Mesenchymal stem cell (in vitro differentiated cells and primary cell): ENCODE measurements at regions not wholly inside any gene's neighbourhood (a gene's known extent, or its start where the extent isn't known, plus 50 kb on each side); places are given as distances from the start of the nearest gene placed in this dataset.

Source experiments
- DNase-seq: peaks from one replicate; pipeline ENCODE4 v3.0.0-alpha.2; 2013
- H2AFZ ChIP-seq: one replicate; pipeline ENCODE4 v1.6.1; 2013; ENCODE audit warnings: low read depth, mild to moderate bottlenecking, control low read depth, inconsistent platforms, low read length, moderate library complexity
- H2AK5ac ChIP-seq: 2 replicates; pipeline ENCODE4 v1.6.1; 2013; ENCODE audit warnings: low read length, moderate library complexity, mild to moderate bottlenecking, inconsistent platforms; ENCODE audit not compliant: severe bottlenecking
- H2BK120ac ChIP-seq: one replicate; pipeline ENCODE4 v1.6.1; 2013; ENCODE audit warnings: low read depth, mild to moderate bottlenecking, inconsistent platforms, low read length, moderate library complexity
- H2BK12ac ChIP-seq, 2 experiments: one replicate each; pipeline ENCODE4 v1.6.1; 2013; ENCODE audit warnings: inconsistent platforms in 2 of 2, low read length in 2 of 2, mild to moderate bottlenecking in 2 of 2, moderate library complexity in 2 of 2, control low read depth in 1 of 2
- H2BK15ac ChIP-seq: one replicate; pipeline ENCODE4 v1.6.1; 2013; ENCODE audit warnings: mild to moderate bottlenecking, low read depth, inconsistent platforms; ENCODE audit not compliant: poor library complexity, severe bottlenecking
- H2BK5ac ChIP-seq: 2 replicates; pipeline ENCODE4 v1.6.1; 2013; ENCODE audit warnings: low read depth, mild to moderate bottlenecking, low read length, control low read depth, inconsistent platforms; ENCODE audit not compliant: poor library complexity, severe bottlenecking
- H3K14ac ChIP-seq, 2 experiments: one replicate each; pipeline ENCODE4 v1.6.1; 2013; ENCODE audit warnings: inconsistent platforms in 2 of 2, low read length in 2 of 2, control low read depth in 1 of 2, mild to moderate bottlenecking in 1 of 2, moderate library complexity in 1 of 2
- H3K18ac ChIP-seq, 2 experiments: one replicate each; pipeline ENCODE4 v1.6.1; 2013; ENCODE audit warnings: inconsistent platforms in 2 of 2, low read length in 2 of 2, control low read depth in 1 of 2, low read depth in 1 of 2, mild to moderate bottlenecking in 1 of 2
- H3K23ac ChIP-seq, 2 experiments: one replicate each; pipeline ENCODE4 v1.6.1; 2013; ENCODE audit warnings: inconsistent platforms in 2 of 2, low read length in 2 of 2, mild to moderate bottlenecking in 2 of 2, moderate library complexity in 2 of 2, control low read depth in 1 of 2
- H3K27ac ChIP-seq: 2 replicates; pipeline ENCODE4 v1.5.1; 2013; ENCODE audit warnings: mild to moderate bottlenecking, moderate library complexity, low read length, control low read depth, inconsistent platforms; ENCODE audit not compliant: poor library complexity, severe bottlenecking
- H3K27me3 ChIP-seq, 2 experiments: 2 replicates each; pipeline versions ENCODE4 v1.6.1 to v1.7.0; 2013; ENCODE audit warnings: low read length in 2 of 2, mild to moderate bottlenecking in 2 of 2, moderate library complexity in 2 of 2, control low read depth in 1 of 2, inconsistent platforms in 1 of 2; ENCODE audit not compliant: control insufficient read depth in 1 of 2, insufficient read depth in 1 of 2
- H3K36me3 ChIP-seq, 2 experiments: 2 replicates each; pipeline versions ENCODE4 v1.6.1 to v1.7.0; 2013; ENCODE audit warnings: low read length in 2 of 2, control low read depth in 1 of 2, inconsistent platforms in 1 of 2, low read depth in 1 of 2, mild to moderate bottlenecking in 1 of 2; ENCODE audit not compliant: insufficient read depth in 2 of 2, control insufficient read depth in 1 of 2
- H3K4ac ChIP-seq, 2 experiments: one replicate each; pipeline ENCODE4 v1.6.1; 2013; ENCODE audit warnings: inconsistent platforms in 2 of 2, low read length in 2 of 2, mild to moderate bottlenecking in 2 of 2, moderate library complexity in 2 of 2, control low read depth in 1 of 2, low read depth in 1 of 2
- H3K4me1 ChIP-seq: 2 replicates; pipeline ENCODE4 v1.6.1; 2013; ENCODE audit warnings: low read depth, low read length, control low read depth; ENCODE audit not compliant: control insufficient read depth, insufficient read depth
- H3K4me2 ChIP-seq: 2 replicates; pipeline ENCODE4 v1.6.1; 2013; ENCODE audit warnings: low read length, mild to moderate bottlenecking, inconsistent platforms; ENCODE audit not compliant: poor library complexity, severe bottlenecking
- H3K4me3 ChIP-seq, 2 experiments: 2 replicates each; pipeline versions ENCODE4 v1.5.1 to v1.7.0; 2013; ENCODE audit warnings: low read length in 2 of 2, mild to moderate bottlenecking in 2 of 2, control low read depth in 1 of 2, low read depth in 1 of 2; ENCODE audit not compliant: insufficient read depth in 1 of 2
- H3K79me1 ChIP-seq: replicated peaks from 2 replicates; pipeline ENCODE4 v1.6.1; 2013; ENCODE audit warnings: mild to moderate bottlenecking, control low read depth, low read length, inconsistent platforms; ENCODE audit not compliant: poor library complexity, severe bottlenecking
- H3K9ac ChIP-seq: 2 replicates; pipeline ENCODE4 v1.7.0; 2013; ENCODE audit warnings: mild to moderate bottlenecking, low read length, moderate library complexity
- H3K9me3 ChIP-seq: 2 replicates; pipeline ENCODE4 v1.7.0; 2013; ENCODE audit warnings: mild to moderate bottlenecking, low read length; ENCODE audit not compliant: control insufficient read depth
- H4K8ac ChIP-seq: one replicate; pipeline ENCODE4 v1.6.1; 2013; ENCODE audit warnings: inconsistent platforms, mild to moderate bottlenecking, low read length, moderate library complexity
- H4K91ac ChIP-seq: one replicate; pipeline ENCODE4 v1.6.1; 2013; ENCODE audit warnings: mild to moderate bottlenecking, low read length, inconsistent platforms
- WGBS: methylation state at CpG from one replicate; pipeline ENCODE4 v1.1.7; 2013; ENCODE audit warnings: mixed read lengths; 5-methylcytosine and 5-hydroxymethylcytosine counted together

DNA sequence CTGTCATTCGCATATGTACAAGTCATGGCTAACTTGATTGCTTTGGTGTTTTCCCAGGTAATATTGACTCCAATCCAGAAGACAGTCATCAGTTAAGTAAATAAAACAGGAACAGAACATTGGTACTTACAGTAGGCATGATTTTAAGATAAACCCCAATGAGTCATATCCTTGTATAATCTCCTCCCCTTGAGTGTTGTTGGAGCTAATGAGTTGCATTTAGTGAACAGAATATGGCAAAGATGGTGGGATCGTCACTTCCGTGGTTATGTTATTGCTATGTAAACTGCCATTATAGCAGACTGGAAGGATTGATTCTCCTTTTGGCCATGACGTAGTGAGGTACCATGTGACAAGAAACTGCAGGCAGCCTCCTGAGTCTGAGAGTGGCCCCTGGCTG, 102.2 kb downstream of the TMX1 start:
- peak overlapping the region; percentile 42 to 61 for H2BK12ac ChIP-seq
- no peak overlapping the region for H2AFZ ChIP-seq
- no peak overlapping the region for H2BK5ac ChIP-seq
- peak overlapping the region; percentile 40 to 67 for H3K4ac ChIP-seq
- no peak overlapping the region for H3K27ac ChIP-seq
- H2AK5ac ChIP-seq: no peak overlapping the region
- no peak overlapping the region for H3K4me3 ChIP-seq
- no peaks in the 10 kb centered on the region for H3K79me1 ChIP-seq
- no peak overlapping the region for H3K14ac ChIP-seq
- H3K9me3 ChIP-seq: no peaks in the 10 kb centered on the region
- H3K27me3 ChIP-seq: no peaks in the 10 kb centered on the region
- peak; percentile 78 for DNase-seq
- 53% methylated on average over 3 of the region's 4 CpGs for WGBS
- H2BK120ac ChIP-seq: no peak overlapping the region
- peak overlapping the region; percentile 97 for H4K8ac ChIP-seq
- H3K9ac ChIP-seq: no peak overlapping the region
- H3K18ac ChIP-seq: peak overlapping the region; percentile 31 to 69
- no peaks in the 10 kb centered on the region for H3K36me3 ChIP-seq
- H3K23ac ChIP-seq: no peak overlapping the region
- H4K91ac ChIP-seq: peak overlapping the region; percentile 87
- no peak overlapping the region for H2BK15ac ChIP-seq
- H3K4me1 ChIP-seq: peaks cover 4% of the 10 kb centered on the region
- no peak overlapping the region for H3K4me2 ChIP-seq

DNA sequence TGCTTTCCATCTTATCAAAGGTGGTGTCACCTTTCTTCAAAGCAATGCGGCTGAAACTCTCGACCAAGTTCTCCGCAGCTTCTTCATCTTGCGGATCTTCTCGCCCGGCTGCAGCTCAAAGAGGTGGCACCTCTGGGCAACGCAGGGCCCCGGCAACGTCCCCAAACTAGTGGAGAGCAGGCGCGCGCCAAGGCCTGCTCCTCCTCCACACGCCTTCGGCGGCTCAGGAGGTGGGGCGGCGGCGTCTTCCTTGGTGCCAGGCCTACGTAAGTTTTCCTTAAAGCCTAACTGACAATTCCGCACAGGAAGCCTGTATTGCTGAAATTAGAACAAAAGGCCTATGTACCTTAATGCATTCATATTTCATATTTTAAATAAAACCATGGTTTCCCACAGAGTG, 112.0 kb downstream of the TMX1 start:
- Histone ChIP-seq H3K4me3 (no peak overlapping the region), H3K27me3 (no peaks in the 10 kb centered on the region), H3K18ac (no peak overlapping the region), H4K8ac (no peak overlapping the region), H3K4me2 (no peak overlapping the region), H3K23ac (no peak overlapping the region), H3K9me3 (no peaks in the 10 kb centered on the region), H2BK5ac (no peak overlapping the region), H3K9ac (no peak overlapping the region), H3K27ac (no peak overlapping the region), H3K79me1 (no peaks in the 10 kb centered on the region), H3K36me3 (no peaks in the 10 kb centered on the region), H2AK5ac (no peak overlapping the region), H2AFZ (no peak overlapping the region), H3K14ac (no peak overlapping the region), H3K4me1 (peaks cover 7% of the 10 kb centered on the region), H4K91ac (no peak overlapping the region), H2BK15ac (no peak overlapping the region), H3K4ac (peak overlapping the region in 1 of 2 experiments; percentile 9), H2BK120ac (no peak overlapping the region), H2BK12ac (peak overlapping the region in 1 of 2 experiments; percentile 23)
- WGBS: 98% methylated on average over 17 of the region's 20 CpGs
- no peak for DNase-seq

DNA sequence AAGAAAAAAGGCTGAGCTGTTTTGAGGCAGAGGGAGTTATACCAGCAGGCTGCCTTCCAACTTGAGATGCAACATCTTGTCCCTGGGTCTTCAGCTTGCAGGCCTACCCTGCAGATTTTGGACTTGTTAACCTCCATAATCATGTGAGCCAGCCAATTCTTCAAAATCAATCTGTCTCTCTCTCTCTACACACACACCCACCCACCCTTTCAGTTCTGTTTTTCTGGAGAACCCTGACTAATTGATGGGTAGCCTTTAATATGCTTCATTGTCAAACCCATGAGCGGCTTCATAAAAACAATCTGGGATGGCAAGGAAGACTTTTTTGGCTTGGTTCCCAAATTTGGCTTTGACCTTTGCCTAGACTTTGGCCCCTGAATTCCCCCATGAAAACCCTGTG, 113.9 kb downstream of the TMX1 start:
- Histone ChIP-seq H4K8ac (no peak overlapping the region), H3K4me1 (peaks cover 8% of the 10 kb centered on the region), H3K23ac (no peak overlapping the region), H3K4me3 (no peak overlapping the region), H2BK15ac (no peak overlapping the region), H3K4ac (no peak overlapping the region), H2AK5ac (no peak overlapping the region), H4K91ac (no peak overlapping the region), H2BK12ac (no peak overlapping the region), H3K27me3 (no peaks in the 10 kb centered on the region), H3K4me2 (no peak overlapping the region), H2AFZ (no peak overlapping the region), H3K9ac (no peak overlapping the region), H3K79me1 (no peaks in the 10 kb centered on the region), H3K9me3 (no peaks in the 10 kb centered on the region), H3K14ac (no peak overlapping the region), H2BK5ac (no peak overlapping the region), H3K18ac (no peak overlapping the region), H3K36me3 (no peaks in the 10 kb centered on the region), H3K27ac (no peak overlapping the region), H2BK120ac (no peak overlapping the region)
- WGBS: 100% methylated on average over 1 of the region's 1 CpG
- no peak for DNase-seq

DNA sequence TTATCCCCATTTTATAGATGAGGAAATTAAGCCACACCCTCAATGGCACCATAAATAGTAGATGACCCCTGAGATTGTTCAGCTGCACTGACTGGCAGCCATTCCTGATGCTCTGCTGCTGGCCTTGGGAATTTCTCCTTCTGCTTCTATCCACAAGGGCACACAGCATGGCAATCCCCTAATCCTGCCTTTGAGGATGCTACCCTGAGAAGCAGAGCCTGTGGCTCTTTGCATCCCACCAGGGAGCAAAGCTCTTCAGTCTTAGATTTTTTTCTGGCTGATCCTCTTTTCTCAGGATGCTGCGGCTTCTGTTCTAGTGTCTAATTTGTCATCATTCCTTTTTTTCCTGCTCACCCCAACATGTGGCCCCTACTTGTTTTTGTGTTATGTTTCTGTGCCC, 114.8 kb downstream of the TMX1 start:
- peak overlapping the region; percentile 30 for H2BK15ac ChIP-seq
- H3K9ac ChIP-seq: peak overlapping the region; percentile 32
- H3K18ac ChIP-seq: peak overlapping the region; percentile 30 to 63
- peaks cover 8% of the 10 kb centered on the region for H3K4me1 ChIP-seq
- H4K8ac ChIP-seq: peak overlapping the region; percentile 29
- peak overlapping the region; percentile 32 for H2AFZ ChIP-seq
- 94% methylated on average over 1 of the region's 1 CpG for WGBS
- H3K27me3 ChIP-seq: no peaks in the 10 kb centered on the region
- no peak overlapping the region for H3K27ac ChIP-seq
- H4K91ac ChIP-seq: no peak overlapping the region
- H3K23ac ChIP-seq: no peak overlapping the region
- H3K4ac ChIP-seq: peak overlapping the region in 1 of 2 experiments; percentile 63
- no peak overlapping the region for H3K4me3 ChIP-seq
- no peak overlapping the region for H3K14ac ChIP-seq
- DNase-seq: no peak
- H2BK12ac ChIP-seq: peak overlapping the region; percentile 67 to 90
- no peak overlapping the region for H2BK120ac ChIP-seq
- no peak overlapping the region for H2BK5ac ChIP-seq
- H3K36me3 ChIP-seq: no peaks in the 10 kb centered on the region
- H2AK5ac ChIP-seq: peak overlapping the region; percentile 80
- no peak overlapping the region for H3K4me2 ChIP-seq
- H3K9me3 ChIP-seq: no peaks in the 10 kb centered on the region
- no peaks in the 10 kb centered on the region for H3K79me1 ChIP-seq
